Left lobe of liver (tissue), 2 donors: ENCODE measurements at regions not wholly inside any gene's neighbourhood (a gene's known extent, or its start where the extent isn't known, plus 50 kb on each side); places are given as distances from the start of the nearest gene placed in this dataset.
"Not testable (repeated sequence)": the region's sequence is repeated elsewhere in the genome, so short reads cannot be mapped to it uniquely, and the experiment has no call there.

Experiments
- ATAC-seq: fragments of 200-7000 bp; cut with Tn5 transposase; one replicate; pipeline ENCODE4 v1.9.1; 2020; ENCODE audit warnings: mild to moderate bottlenecking, moderate library complexity
- DNase-seq: peaks from one replicate; pipeline ENCODE4 v3.0.0-alpha.2; 2020; ENCODE audit warnings: low spot score
- donor health status: DM: no; HTN: no; CAD: no; lungs with moderate emphysema.
- donor health status: DM: no; HTN: yes; CAD: no.

DNA sequence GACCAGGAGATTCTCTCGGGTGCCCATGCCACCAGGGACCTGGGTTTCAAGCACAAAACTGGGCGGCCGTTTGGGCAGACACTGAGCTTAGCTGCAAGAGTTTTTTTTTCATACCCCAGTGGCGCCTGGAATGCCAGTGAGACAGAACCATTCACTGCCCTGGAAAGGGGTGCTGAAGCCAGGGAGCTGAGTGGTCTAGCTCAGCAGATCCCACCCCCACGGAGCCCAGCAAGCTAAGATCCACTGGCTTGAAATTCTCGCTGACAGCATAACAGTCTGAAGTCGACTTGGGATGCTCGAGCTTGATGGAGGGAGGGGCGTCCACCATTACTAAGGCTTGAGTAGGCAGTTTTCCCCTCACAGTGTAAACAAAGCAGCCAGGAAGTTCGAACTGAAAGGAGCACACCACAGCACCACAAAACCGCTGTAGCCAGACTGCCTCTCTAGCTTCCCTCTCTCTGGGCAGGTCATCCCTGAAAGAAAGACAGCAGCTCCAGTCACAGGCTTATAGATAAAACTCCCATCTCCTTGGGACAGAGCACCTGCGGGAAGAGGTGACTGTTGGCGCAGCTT lies 157.7 kb downstream of the GIPC2 start:
- not testable (repeated sequence) for ATAC-seq

DNA sequence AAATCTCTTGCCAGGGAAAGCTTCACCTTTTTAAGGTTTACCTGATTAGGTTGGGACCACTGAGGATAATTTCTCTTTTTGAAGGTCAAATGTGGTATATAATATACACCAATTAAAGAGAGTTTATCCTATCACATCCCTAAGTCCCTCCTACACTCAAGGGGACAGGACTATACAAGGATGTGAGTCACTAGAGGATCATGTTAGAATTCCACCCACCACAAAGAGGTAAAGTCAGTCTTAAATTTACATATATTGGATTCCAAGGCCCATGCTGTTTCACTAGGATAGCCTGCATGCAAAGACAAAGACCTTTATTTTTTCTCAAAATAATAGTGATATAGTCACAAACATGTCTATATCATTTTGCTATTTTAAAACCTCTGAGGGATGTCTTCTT lies 164.4 kb downstream of the GIPC2 start:
- DNase-seq (no peak), ATAC-seq (no peak)

More for the DNA sequence above, 157.7 kb downstream of the GIPC2 start:
- DNase-seq, result not testable (repeated sequence)

DNA sequence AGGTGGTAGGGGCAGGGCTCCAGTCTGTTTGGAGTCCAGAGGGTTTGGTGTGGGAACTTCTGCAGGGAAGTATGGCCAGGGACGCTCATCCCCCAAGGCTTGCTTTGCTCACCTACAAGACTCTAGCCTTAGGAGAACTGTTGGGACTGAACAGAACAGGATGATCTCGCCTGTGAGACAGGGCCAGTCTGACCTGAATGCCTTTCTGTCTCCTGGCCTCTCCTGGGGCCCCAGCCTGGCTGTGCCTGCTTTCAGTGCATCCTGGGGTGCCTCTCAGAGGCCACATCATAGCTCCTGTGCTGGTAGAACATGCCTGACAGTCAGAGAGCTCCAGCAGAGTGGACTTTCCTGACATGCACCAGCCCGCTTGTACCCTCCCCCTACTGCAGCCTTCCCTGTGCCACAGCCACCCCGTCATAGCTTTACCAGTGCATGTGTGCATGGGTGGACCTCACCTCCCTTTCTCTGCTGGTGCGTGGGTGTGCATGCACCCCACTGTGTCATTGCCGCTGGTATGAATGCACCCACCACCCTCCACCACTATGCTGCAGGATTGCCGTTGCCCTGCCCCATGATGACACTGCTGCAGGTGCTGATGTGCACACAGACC lies 165.8 kb downstream of the GIPC2 start:
- ATAC-seq (no peak), DNase-seq (no peak)

DNA sequence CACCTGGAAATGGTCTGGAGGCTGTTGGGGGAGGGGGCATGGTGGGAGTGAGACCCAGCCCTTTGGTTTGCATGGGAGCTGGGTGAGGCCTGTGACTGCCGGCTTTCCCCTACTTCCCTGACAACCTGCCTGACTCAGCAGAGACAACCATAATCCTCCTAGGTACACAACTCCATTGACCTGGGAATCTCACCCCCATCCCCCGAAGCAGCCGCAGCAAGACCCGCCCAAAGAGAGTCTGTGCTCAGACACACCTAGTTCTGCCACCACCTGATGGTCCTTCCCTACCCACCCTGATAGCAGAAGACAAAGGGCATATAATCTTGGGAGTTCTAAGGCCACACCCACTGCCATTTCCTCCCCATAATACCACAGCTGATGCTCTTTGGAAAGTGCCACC lies 168.6 kb downstream of the GIPC2 start:
- DNase-seq (no peak), ATAC-seq (no peak)

DNA sequence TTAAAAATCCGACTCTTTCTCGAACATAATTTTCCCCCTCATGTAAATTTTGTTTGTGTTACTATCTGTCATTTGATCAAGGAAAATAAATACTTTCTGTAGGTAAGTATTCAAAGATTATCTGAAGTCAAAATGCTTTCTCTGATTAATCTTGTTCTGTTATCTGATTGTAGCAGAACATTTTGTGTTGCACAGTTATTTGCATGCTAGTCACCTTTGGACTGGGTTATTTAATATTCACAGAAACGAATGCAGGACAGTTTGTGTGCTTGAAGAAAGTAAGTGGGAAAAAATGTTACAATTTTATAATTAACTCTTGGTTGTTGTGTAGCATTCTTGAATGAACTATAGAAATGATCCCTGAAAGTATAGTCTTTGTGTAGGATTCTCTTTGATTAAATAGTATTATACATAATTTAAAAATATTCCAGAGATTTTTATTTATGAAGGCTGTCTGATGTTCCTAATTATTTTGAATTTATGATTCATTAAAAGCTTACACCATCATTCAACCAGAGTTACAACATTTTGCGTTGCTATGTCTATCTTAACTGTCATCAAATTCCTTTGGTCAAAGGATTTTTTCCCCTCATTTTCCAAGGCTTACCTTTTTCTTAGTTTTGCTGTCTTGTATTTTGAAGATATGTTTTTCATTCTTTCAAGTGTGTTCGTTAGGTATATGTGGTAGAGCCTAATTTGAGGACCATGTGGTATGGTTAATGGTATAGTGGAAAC lies 176.6 kb downstream of the GIPC2 start:
- no peak for DNase-seq
- ATAC-seq, result peak; percentile 49

DNA sequence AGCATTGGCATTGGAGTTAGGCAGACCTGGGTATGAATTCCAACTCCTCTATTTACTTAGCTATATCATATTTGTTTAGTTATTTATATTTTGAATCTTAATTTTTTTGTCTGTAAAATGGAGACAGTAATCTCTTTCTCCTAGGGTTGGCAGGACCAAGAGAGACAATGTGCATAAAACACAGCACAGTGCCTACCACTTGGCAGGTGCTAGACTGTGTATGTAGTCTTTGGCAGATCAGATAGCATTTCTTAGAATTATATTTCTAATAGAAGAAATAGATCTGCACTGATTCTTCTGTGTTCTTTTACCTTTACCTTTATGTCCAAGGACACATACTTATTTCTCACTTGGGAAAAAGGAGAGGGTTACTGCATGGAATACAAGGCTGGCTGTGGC lies 177.2 kb downstream of the GIPC2 start:
- DNase-seq, result no peak
- peak; percentile 32 for ATAC-seq

DNA sequence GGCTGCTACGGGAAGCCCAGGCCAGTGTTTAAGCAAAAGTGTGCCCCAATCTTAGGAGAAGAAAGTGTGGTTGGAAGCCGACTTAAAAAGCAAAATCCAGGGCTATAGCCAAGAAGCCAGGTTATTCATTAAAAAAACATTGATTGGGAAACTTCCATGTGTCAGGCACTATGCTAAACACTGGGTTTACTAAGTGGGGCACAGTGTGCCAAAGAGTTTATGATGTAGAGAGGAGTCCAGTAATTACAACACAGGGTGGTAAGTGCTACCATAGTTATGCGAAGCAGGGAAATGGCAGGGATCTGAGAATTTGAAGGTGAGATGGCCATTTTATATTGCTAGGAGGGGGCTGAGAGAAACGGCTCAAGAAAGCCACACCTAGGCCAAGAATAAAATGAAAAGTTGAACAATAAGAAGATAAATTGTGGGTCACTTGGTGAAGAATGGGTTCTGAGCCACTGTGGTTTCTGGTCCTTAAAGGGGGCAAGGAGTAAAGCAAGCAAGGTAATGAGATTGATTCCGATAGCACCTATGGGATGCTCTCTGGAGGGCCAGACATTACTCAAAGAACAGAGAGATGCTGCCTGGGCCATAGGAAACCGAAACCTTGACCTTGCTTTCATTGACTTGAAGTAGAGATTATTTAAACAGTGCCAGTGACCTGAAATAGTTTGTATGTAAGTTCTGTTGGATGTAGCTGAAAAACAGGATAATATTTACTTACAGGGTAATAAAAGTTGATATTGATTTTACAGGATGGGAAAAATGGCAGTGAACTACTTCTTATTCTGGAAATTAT lies 177.8 kb downstream of the GIPC2 start:
- peak; percentile 77 for ATAC-seq
- peak; percentile 58 for DNase-seq

DNA sequence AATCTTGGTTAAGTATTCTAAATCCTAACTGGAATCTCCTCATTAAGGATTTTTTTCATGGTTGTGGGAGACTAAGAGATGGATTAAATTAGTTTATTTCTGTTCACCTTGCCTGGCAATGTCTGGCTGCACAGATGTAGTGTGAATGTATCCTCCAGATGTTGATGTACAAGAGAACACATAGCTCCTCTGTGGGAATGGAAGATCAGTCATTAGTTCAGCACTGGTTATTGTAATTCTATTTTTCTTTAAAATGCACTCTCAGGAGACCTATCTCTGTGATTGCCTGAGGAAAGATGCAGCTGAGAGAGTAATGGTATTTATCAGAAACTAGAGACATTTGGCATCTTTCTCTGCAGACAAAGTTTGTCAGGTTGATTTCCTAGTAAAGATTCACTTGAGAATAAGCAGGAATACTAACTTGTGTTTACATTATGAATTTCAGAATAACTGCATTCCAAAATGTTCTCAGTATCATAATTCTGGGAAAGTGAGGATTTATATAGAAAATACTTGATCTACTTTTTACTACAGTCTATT lies 178.6 kb downstream of the GIPC2 start:
- ATAC-seq, result no peak
- DNase-seq, result no peak

DNA sequence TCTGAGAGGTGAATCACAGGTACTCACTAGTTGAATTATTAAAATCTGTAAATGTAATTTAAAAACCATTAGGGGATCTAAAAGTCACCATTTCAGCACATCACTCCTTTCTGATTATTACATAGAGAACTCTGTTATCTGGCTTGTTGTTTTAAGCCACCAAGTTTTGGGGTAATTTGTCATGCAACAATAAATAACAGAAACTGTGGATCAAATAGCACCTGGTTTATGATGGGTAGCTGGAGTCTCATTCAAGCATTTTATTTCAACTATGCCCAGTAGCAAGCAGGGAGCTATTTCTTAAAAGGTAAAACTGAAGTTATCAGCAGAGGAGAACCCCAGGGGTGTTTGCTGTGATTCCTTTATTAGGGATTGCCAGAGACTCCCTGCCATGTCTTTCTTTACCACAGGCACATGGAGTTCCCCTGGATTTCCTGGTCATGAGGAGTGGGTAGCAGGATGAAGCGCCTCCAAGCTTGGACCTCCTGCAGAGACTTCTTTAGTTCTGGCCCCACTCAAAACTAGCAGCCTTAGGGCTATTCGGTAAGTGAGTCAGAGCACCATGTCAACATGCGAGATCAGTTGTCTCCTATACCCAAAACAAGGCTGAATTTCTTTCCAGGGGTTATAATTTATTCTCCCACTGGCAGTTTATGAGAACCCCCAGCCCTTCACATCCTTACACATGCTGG lies 179.2 kb downstream of the GIPC2 start:
- DNase-seq (no peak), ATAC-seq (no peak)

DNA sequence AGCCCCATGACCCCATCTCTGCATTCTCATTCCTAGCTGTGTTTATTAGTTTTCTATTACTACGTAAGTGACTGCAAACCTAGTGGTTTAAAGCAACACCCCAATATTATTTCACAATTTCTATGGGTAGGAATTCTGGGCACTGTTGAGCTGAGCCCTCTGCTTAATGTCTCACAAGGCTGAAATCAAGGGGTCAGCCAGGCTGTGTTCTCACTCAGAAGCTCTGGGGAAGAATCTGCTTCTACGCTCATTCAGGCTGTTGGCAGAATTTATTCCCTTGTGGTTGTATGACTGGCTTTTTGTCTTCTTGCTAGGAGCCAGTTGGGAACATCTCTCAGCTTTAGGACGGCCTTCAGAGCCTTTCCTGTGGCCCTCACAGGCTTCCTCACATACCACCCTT lies 181.0 kb downstream of the GIPC2 start:
- DNase-seq (no peak), ATAC-seq (no peak)

DNA sequence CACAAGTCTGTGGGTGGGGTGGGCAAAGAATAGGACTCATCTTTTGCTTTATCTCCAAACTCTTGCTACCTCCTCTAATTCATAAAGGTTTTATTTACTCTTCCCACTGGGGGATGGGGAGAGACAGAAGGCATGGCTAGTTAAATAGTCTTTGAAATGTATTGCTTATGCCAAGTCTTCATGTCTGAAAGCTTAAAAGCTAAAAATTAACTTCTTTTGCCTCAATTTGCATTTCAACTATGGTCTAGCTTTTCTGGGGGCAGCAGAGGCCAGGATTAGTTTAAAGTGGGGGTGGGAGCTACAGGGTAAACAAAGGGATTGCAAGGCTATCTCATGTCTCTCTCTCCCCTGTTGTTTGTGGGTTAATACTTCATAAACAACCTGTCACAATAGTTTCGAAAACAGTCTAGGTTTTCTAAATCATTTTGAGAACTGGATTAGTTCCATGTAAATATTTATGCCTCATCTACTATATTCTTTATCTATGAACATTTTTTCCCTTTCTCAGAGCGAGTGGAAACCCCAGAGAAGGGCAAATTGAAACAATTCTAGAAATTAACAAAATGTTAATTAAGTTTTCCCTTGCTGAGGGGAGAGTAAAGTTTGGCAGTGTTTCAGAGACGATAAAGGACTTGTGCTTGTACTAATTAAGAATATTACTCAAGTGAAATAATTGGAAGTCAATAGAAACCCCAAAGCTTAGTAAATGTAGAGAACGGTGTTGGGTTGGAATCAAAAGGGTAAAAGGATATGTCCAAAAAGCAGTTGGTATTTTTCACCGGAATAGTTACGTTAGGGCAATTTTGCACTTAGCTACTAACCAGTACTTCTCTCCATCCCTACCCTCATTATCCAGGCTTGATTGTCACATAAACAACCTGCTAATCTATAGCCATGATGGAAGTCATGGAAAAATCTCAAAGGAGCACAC lies 182.2 kb downstream of the GIPC2 start:
- DNase-seq, result peak; percentile 56
- ATAC-seq, result peak; percentile 73

DNA sequence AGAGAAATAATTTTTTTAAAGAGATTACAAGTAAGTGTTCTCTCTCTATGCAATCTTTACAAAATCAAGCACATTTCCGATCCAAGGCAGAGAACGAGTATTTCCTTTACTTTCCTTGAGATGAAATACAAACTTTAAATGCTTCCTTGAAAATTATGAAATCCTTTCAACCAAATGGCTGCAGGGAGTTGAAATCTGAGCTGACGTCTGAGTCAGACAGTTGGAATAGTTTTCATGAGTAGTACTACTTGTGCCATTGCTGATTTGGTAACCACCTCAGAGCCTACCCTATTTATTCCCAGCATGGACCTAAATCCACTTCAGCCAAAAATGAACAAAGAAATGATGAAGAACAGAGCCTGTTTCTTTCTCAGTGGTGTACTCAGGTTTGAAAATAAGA lies 183.6 kb downstream of the GIPC2 start:
- ATAC-seq, result no peak
- DNase-seq, result no peak

DNA sequence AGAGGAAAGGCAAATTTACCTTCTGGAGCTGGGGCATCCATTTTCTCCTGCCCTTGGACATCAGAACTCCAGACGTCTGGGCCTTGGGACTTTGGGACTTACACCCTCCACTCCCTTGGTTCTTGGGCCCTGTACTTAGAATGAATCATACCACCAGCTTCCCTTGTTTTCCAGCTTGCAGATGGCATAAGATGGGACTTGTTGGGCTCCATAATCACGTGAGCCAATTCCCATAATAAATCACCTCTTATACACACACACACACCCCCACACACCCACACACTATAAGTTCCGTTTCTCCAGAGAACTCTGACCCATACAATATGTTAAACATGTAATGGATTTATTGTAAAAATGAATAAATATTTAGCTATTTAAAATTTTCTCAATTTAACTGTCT lies 185.7 kb downstream of the GIPC2 start:
- DNase-seq, result no peak
- no peak for ATAC-seq

DNA sequence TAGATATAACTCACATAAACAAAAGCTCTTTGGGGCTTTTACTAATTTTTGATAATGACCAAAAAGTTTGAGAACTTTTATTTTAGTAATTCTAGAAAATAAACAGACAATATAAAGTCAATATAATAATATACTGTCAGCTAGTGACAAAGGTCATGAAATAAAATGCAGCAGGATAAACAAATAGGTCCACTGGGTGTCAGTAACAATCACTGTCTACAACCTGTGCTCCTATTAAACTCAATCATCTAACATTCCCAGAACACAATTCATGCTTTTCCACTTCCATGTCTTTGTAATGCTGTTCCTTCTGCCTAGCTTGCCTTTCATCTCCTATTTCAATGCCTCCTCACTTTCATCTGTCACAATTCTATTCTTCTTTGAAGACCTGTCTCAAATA lies 186.1 kb downstream of the GIPC2 start:
- no peak for ATAC-seq

DNA sequence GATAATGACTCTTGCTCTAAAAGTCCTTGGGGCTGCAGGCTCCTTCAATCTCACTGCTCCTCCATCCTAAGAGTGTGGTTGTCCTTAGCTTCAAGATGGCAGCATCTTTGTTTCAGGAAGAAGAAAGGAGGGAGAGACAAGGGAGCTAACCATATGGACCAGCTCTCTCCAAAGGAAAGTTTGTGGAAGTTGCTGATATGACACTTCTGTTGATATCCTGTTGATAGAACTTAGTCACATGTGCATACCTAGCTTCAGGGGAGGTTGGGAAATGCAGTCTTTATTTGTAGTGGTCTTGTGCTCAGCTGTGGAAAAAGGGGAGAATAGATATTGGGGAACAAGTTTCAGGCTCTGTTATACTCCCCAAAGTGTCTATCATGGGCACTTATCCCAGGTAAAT lies 186.9 kb downstream of the GIPC2 start:
- no peak for ATAC-seq

More for the DNA sequence above, 186.1 kb downstream of the GIPC2 start:
- DNase-seq, result no peak

DNA sequence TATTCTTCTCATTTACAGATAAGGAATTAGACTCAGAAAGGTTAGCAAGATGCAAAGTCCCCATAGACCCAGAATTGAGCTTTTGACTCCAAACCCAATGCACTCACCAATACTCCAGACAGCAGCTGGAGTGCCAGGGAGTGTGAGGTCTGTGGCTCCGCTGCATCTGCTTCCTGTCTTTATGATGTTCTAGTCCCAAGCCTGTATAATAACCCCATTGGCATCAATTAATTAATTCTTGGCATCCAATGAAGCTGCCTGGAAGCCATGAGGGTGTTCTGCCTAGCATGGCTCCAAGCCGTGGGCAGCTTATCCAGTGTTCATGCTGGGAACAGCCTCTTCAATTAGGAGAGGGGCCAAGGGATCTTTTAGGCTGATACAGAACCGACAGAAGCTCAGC lies 188.7 kb downstream of the GIPC2 start:
- ATAC-seq, result no peak
- no peak for DNase-seq

More for the DNA sequence above, 186.9 kb downstream of the GIPC2 start:
- no peak for DNase-seq

DNA sequence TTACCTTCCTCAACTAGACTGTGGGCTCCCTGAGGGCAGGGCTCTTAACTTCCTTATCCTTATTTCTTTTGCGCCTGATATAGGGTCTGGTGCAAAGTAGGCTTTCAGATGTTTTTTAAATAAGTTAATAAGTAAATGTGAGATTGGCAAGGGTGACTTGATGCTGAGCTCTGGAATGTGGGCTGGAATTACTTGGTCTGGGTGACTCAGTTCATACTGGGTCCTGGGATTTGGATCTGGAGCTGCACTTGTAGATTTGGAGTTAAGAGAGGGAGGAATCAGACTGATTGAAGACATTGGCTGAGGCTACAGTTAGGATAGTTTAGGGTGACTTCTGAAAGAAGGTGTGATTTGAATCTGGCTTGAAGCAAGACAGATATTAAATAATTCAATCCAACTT lies 190.9 kb downstream of the GIPC2 start:
- no peak for DNase-seq

DNA sequence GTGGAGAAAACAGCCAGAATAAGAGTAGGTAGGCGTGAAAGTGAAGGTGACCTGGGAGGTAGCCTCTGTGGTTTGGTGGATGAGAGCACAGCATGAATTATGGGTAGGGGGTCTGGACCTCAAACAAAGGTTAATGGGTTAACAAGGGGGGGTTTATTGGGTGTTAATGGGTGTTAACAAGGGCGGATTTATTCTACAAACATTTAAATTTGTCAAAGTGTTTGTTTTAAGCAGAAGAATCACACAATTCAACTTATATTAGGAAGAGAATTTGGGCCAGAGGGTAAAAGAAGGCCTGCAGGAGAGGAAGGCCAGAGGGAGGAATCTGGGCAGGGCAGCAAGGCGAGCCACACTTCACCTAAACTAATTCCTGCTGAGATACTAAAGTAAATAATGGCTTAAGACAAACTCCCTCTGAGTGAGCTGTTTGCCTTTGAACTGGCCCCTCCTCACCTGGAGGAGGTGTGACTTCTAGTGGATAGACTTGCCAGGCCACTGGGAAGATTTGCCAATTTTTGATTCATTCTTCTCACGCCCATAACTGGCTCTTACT lies 191.7 kb downstream of the GIPC2 start:
- ATAC-seq (peak; percentile 92), DNase-seq (peak; percentile 67)

More for the DNA sequence above, 190.9 kb downstream of the GIPC2 start:
- ATAC-seq, result no peak

DNA sequence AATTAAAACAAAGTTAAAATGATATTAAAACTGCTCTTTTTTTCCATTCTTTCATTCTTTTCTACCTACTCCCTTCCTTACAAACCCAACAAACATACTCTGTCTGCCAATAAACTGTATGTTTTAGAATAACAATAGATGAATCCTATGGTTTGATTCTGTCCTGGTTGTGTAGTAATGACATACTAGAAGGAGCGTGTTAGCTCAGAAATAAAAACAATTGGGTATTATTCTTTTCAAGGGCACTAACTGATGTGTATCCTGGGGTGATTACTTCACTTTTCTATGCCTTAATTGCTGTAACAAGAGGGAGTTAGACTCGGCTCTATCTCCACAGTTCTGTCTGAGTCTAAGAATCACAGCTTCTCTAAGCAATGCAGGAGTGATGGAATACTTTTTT lies 194.4 kb downstream of the GIPC2 start:
- no peak for DNase-seq
- no peak for ATAC-seq
